ENCODE measurements at regions not wholly inside any gene's neighbourhood (a gene's known extent, or its start where the extent isn't known, plus 50 kb on each side); places are given as distances from the start of the nearest gene placed in this dataset.

GRCh38 chr2:120592084-120592483, 143.6 kb upstream of the GLI2 start (continued):
- TF ChIP-seq REST (IDR thresholded peaks at IDR 0.05; ENCODE audit: unreplicated experiment), result no peak
- TF ChIP-seq EZH2 (IDR thresholded peaks at IDR 0.05; ENCODE audit: low read depth, unreplicated experiment), result no peak
- TF ChIP-seq NANOG (IDR thresholded peaks at IDR 0.05; ENCODE audit: borderline replicate concordance), result no peak

- H3K27ac Mint-ChIP-seq, result no peak overlapping the region
- ATAC-seq, result no peak
- H3K27me3 ChIP-seq (ENCODE audit: insufficient read depth), result peaks cover 24% of the 10 kb centered on the region
- TF ChIP-seq CTCF (conservative IDR thresholded peaks at IDR 0.05; ENCODE audit: low read depth in 2 of 2) (no peak), CREB1 (CRISPR knock-in tag; IDR thresholded peaks at IDR 0.05; ENCODE audit: low read depth) (no peak), EZH2phosphoT487 (IDR thresholded peaks at IDR 0.05; ENCODE audit: unreplicated experiment) (no peak), REST (IDR thresholded peaks at IDR 0.05; ENCODE audit: unreplicated experiment) (no peak), JUNB (IDR thresholded peaks at IDR 0.05; ENCODE audit: unreplicated experiment) (no peak), ZNF114 (CRISPR knock-in tag; IDR thresholded peaks at IDR 0.05) (no peak), NANOG (IDR thresholded peaks at IDR 0.05; ENCODE audit: borderline replicate concordance) (no peak), EZH2 (IDR thresholded peaks at IDR 0.05; ENCODE audit: low read depth, unreplicated experiment) (no peak), ETS1 (IDR thresholded peaks at IDR 0.05) (no peak)
These were observed 141.6 kb upstream of the GLI2 start for GRCh38 chr2:120593921-120594686.

More at GRCh38 chr2:120593921-120594686, 141.6 kb upstream of the GLI2 start:
- H3F3A ChIP-seq (replicated peaks; ENCODE audit: low read depth), result no peaks in the 10 kb centered on the region
- H3K79me2 ChIP-seq (replicated peaks; ENCODE audit: insufficient read depth), result no peaks in the 10 kb centered on the region
- peaks cover 18% of the 10 kb centered on the region for H3K4me1 ChIP-seq (ENCODE audit: insufficient read depth)
- Mint-ChIP-seq H3K36me3 (ENCODE audit: low read depth) (no peaks in the 10 kb centered on the region), H3K9me3 (peaks cover 5% of the 10 kb centered on the region; the same call in 1 of the 3 replicates), H3K27me3 (ENCODE audit: insufficient read depth, low read depth, poor library complexity) (peaks cover 29% of the 10 kb centered on the region), H3K4me3 (no peak overlapping the region), H3K4me1 (peaks cover 35% of the 10 kb centered on the region)
- H3K36me3 ChIP-seq (ENCODE audit: insufficient read depth), result no peaks in the 10 kb centered on the region
- H4K20me1 ChIP-seq (replicated peaks; ENCODE audit: insufficient read depth), result no peaks in the 10 kb centered on the region
- 0 out of 2 replicates have a peak overlapping the region, but pooled peaks have one; percentile 49 for H3K4me2 ChIP-seq
- H3K9me2 ChIP-seq (ENCODE audit: insufficient read depth), result no peaks in the 10 kb centered on the region
- H3K27ac ChIP-seq (ENCODE audit: low read depth), result no peak overlapping the region
- DNase-seq (ENCODE audit: low spot score), result no peak
- H3K4me3 ChIP-seq, result no peak overlapping the region
- H2AFZ ChIP-seq, result no peak overlapping the region
